ENCODE measurements at regions not wholly inside any gene's neighbourhood (a gene's known extent, or its start where the extent isn't known, plus 50 kb on each side); places are given as distances from the start of the nearest gene placed in this dataset.

DNA sequence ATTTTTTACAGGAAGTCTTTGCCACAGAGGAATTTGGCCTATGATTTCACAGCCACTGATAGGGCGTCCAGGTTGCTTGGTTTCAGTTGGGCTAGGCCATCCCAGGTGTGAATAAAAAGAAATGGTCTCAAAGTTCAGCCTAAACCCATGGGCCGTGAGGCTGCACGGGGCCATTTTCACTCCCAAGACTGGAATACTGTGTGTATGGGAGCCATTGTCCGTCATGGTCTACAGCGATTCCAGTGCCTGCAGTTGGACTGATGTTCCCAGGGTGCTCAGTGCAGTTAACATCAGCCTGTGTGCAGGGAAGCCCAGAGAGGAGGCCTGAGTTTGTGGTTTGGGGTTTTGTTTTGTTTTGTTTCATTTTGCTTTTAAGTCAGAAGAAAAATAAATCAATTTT is 133.2 kb downstream of the ADSS2 start (continued):
- TF ChIP-seq, protein P1, sequence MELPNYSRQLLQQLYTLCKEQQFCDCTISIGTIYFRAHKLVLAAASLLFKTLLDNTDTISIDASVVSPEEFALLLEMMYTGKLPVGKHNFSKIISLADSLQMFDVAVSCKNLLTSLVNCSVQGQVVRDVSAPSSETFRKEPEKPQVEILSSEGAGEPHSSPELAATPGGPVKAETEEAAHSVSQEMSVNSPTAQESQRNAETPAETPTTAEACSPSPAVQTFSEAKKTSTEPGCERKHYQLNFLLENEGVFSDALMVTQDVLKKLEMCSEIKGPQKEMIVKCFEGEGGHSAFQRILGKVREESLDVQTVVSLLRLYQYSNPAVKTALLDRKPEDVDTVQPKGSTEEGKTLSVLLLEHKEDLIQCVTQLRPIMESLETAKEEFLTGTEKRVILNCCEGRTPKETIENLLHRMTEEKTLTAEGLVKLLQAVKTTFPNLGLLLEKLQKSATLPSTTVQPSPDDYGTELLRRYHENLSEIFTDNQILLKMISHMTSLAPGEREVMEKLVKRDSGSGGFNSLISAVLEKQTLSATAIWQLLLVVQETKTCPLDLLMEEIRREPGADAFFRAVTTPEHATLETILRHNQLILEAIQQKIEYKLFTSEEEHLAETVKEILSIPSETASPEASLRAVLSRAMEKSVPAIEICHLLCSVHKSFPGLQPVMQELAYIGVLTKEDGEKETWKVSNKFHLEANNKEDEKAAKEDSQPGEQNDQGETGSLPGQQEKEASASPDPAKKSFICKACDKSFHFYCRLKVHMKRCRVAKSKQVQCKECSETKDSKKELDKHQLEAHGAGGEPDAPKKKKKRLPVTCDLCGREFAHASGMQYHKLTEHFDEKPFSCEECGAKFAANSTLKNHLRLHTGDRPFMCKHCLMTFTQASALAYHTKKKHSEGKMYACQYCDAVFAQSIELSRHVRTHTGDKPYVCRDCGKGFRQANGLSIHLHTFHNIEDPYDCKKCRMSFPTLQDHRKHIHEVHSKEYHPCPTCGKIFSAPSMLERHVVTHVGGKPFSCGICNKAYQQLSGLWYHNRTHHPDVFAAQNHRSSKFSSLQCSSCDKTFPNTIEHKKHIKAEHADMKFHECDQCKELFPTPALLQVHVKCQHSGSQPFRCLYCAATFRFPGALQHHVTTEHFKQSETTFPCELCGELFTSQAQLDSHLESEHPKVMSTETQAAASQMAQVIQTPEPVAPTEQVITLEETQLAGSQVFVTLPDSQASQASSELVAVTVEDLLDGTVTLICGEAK (IDR thresholded peaks at IDR 0.05; ENCODE audit: borderline replicate concordance), result no peak
- TF ChIP-seq SUPT20H (IDR thresholded peaks at IDR 0.05; ENCODE audit: borderline replicate concordance, control insufficient read depth, low read depth, low read length) (no peak), ZNF207 (IDR thresholded peaks at IDR 0.05; ENCODE audit: borderline replicate concordance) (no peak), CHD2 (IDR thresholded peaks at IDR 0.05; ENCODE audit: borderline replicate concordance, low read depth, low read length) (no peak), TCF3 (IDR thresholded peaks at IDR 0.05; ENCODE audit: borderline replicate concordance, insufficient read depth, low read depth, low read length) (no peak)
- TF ChIP-seq, protein P2, sequence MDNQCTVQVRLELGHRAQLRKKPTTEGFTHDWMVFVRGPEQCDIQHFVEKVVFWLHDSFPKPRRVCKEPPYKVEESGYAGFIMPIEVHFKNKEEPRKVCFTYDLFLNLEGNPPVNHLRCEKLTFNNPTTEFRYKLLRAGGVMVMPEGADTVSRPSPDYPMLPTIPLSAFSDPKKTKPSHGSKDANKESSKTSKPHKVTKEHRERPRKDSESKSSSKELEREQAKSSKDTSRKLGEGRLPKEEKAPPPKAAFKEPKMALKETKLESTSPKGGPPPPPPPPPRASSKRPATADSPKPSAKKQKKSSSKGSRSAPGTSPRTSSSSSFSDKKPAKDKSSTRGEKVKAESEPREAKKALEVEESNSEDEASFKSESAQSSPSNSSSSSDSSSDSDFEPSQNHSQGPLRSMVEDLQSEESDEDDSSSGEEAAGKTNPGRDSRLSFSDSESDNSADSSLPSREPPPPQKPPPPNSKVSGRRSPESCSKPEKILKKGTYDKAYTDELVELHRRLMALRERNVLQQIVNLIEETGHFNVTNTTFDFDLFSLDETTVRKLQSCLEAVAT (IDR thresholded peaks at IDR 0.05), result no peak
